GM12872 (cell line): ENCODE measurements at regions not wholly inside any gene's neighbourhood (a gene's known extent, or its start where the extent isn't known, plus 50 kb on each side); places are given as distances from the start of the nearest gene placed in this dataset.

Source experiments
- CTCF ChIP-seq: IDR thresholded peaks from 3 replicates; pipeline ENCODE4 v1.5.1; 2011; ENCODE audit warnings: low read depth, mild to moderate bottlenecking, low read length, moderate library complexity; ENCODE audit not compliant: insufficient read depth

- TF ChIP-seq CTCF = peak; percentile 94
These were observed 147.8 kb upstream of the RALGAPA2 start for GRCh38 chr20:20860078-20860806.

- no peak for TF ChIP-seq CTCF
These were observed 147.1 kb upstream of the RALGAPA2 start for GRCh38 chr20:20859510-20859909.

- TF ChIP-seq CTCF = no peak
These were observed 144.5 kb upstream of the RALGAPA2 start for GRCh38 chr20:20856956-20857355.

GRCh38 chr20:20856306-20856705, 143.9 kb upstream of the RALGAPA2 start:
- no peak for TF ChIP-seq CTCF

- TF ChIP-seq CTCF = no peak
These were observed 138.9 kb upstream of the RALGAPA2 start for GRCh38 chr20:20851385-20851784.

- no peak for TF ChIP-seq CTCF
These were observed 138.0 kb upstream of the RALGAPA2 start for GRCh38 chr20:20850407-20850806.

GRCh38 chr20:20849161-20849560, 136.7 kb upstream of the RALGAPA2 start:
- TF ChIP-seq CTCF = no peak
